Activated CD8-positive, alpha-beta T cell treated with anti-CD3 and anti-CD28 coated beads, Interleukin-2, amount 10 ng/mL, durations not matched to agents 7 days and 5 days (primary cell): ENCODE measurements at regions not wholly inside any gene's neighbourhood (a gene's known extent, or its start where the extent isn't known, plus 50 kb on each side); places are given as distances from the start of the nearest gene placed in this dataset.
"Not testable (repeated sequence)": the region's sequence is repeated elsewhere in the genome, so short reads cannot be mapped to it uniquely, and the experiment has no call there.

Source experiments
- ATAC-seq: fragments of 150-1000 bp; cut with Tn5 transposase; one replicate; pipeline ENCODE4 v1.10.0; 2021; ENCODE audit warnings: moderate library complexity
- CTCF ChIA-PET: fragments of 350-600 bp; sonication (Branson Sonifier 250); formaldehyde crosslinking; loops from one replicate; lab custom pipeline; 2021; ENCODE audit warnings: antibody characterized with exemption; lab: Charles Lee
- POLR2A ChIA-PET: fragments of 350-600 bp; sonication (Branson Sonifier 250); formaldehyde crosslinking; loops from one replicate; lab custom pipeline; 2021; ENCODE audit warnings: antibody characterized with exemption; lab: Charles Lee
- DNase-seq: peaks from one replicate; pipeline ENCODE4 v3.0.0-alpha.2; 2020
- H3K27ac Mint-ChIP-seq: one replicate; pipeline ENCODE4 v1.8.0; 2021; ENCODE audit warnings: mild to moderate bottlenecking, mixed read lengths
- H3K27me3 Mint-ChIP-seq: one replicate; pipeline ENCODE4 v1.8.0; 2021; ENCODE audit warnings: low read depth, mixed read lengths
- H3K36me3 Mint-ChIP-seq: one replicate; pipeline ENCODE4 v1.8.0; 2021; ENCODE audit warnings: low read depth, mixed read lengths
- H3K4me1 Mint-ChIP-seq: one replicate; pipeline ENCODE4 v1.8.0; 2021; ENCODE audit warnings: low read depth, mixed read lengths
- H3K4me3 Mint-ChIP-seq: one replicate; pipeline ENCODE4 v1.8.0; 2021; ENCODE audit warnings: mild to moderate bottlenecking, mixed read lengths
- H3K9me3 Mint-ChIP-seq: one replicate; pipeline ENCODE4 v1.8.0; 2022; ENCODE audit warnings: mixed read lengths; ENCODE audit not compliant: insufficient read depth

GRCh38 chr11:37259734-37260133 lies 661.7 kb upstream of the RAG2 start:
- Mint-ChIP-seq H3K4me1 (no peaks in the 10 kb centered on the region), H3K4me3 (no peak overlapping the region), H3K36me3 (no peaks in the 10 kb centered on the region), H3K9me3 (no peaks in the 10 kb centered on the region), H3K27ac (no peak overlapping the region), H3K27me3 (no peaks in the 10 kb centered on the region)
- CTCF ChIA-PET: no interaction called here
- POLR2A ChIA-PET: no interaction called here
- DNase-seq (no peak), ATAC-seq (no peak)

- POLR2A ChIA-PET: no interaction called here
- H3K4me3 Mint-ChIP-seq: no peak overlapping the region
- ATAC-seq (no peak), DNase-seq (no peak)
- CTCF ChIA-PET: no interaction called here
- no peaks in the 10 kb centered on the region for H3K36me3 Mint-ChIP-seq
- H3K27me3 Mint-ChIP-seq: no peaks in the 10 kb centered on the region
- H3K4me1 Mint-ChIP-seq: no peaks in the 10 kb centered on the region
- no peak overlapping the region for H3K27ac Mint-ChIP-seq
- H3K9me3 Mint-ChIP-seq: peaks cover 8% of the 10 kb centered on the region
Observed at GRCh38 chr11:37248145-37248544, 650.1 kb upstream of the RAG2 start.

GRCh38 chr11:37246092-37246491 lies 648.1 kb upstream of the RAG2 start:
- ATAC-seq, POLR2A ChIA-PET, H3K36me3 Mint-ChIP-seq, H3K27me3 Mint-ChIP-seq, H3K4me1 Mint-ChIP-seq, DNase-seq, CTCF ChIA-PET, H3K27ac Mint-ChIP-seq, H3K9me3 Mint-ChIP-seq, H3K4me3 Mint-ChIP-seq: not testable (repeated sequence)

- ATAC-seq (no peak), DNase-seq (no peak)
- CTCF ChIA-PET: no interaction called here
- no peaks in the 10 kb centered on the region for H3K27me3 Mint-ChIP-seq
- no peak overlapping the region for H3K27ac Mint-ChIP-seq
- no peaks in the 10 kb centered on the region for H3K4me1 Mint-ChIP-seq
- H3K4me3 Mint-ChIP-seq: no peak overlapping the region
- no peaks in the 10 kb centered on the region for H3K36me3 Mint-ChIP-seq
- H3K9me3 Mint-ChIP-seq: peaks cover 13% of the 10 kb centered on the region
- POLR2A ChIA-PET: no interaction called here
Observed at GRCh38 chr11:37230865-37231264, 632.8 kb upstream of the RAG2 start.

GRCh38 chr11:37223962-37224361 lies 625.9 kb upstream of the RAG2 start:
- ATAC-seq (no peak), DNase-seq (no peak)
- H3K4me3 Mint-ChIP-seq: no peak overlapping the region
- no peaks in the 10 kb centered on the region for H3K36me3 Mint-ChIP-seq
- no peaks in the 10 kb centered on the region for H3K4me1 Mint-ChIP-seq
- ChIA-PET CTCF (no interaction called here), POLR2A (no interaction called here)
- H3K27me3 Mint-ChIP-seq: no peaks in the 10 kb centered on the region
- no peak overlapping the region for H3K27ac Mint-ChIP-seq
- peaks cover 11% of the 10 kb centered on the region for H3K9me3 Mint-ChIP-seq

- H3K4me1 Mint-ChIP-seq: no peaks in the 10 kb centered on the region
- peaks cover 31% of the 10 kb centered on the region for H3K9me3 Mint-ChIP-seq
- no peak overlapping the region for H3K27ac Mint-ChIP-seq
- ATAC-seq: no peak
- H3K36me3 Mint-ChIP-seq: no peaks in the 10 kb centered on the region
- no peak overlapping the region for H3K4me3 Mint-ChIP-seq
- POLR2A ChIA-PET: no interaction called here
- H3K27me3 Mint-ChIP-seq: no peaks in the 10 kb centered on the region
- no peak for DNase-seq
- CTCF ChIA-PET: no interaction called here
Observed at GRCh38 chr11:37203006-37203405, 605.0 kb upstream of the RAG2 start.

- no peaks in the 10 kb centered on the region for H3K36me3 Mint-ChIP-seq
- no peak for ATAC-seq
- no peak overlapping the region for H3K27ac Mint-ChIP-seq
- H3K27me3 Mint-ChIP-seq: no peaks in the 10 kb centered on the region
- CTCF ChIA-PET: no interaction called here
- POLR2A ChIA-PET: no interaction called here
- DNase-seq: no peak
- peaks cover 15% of the 10 kb centered on the region for H3K9me3 Mint-ChIP-seq
- H3K4me1 Mint-ChIP-seq: no peaks in the 10 kb centered on the region
- no peak overlapping the region for H3K4me3 Mint-ChIP-seq
Observed at GRCh38 chr11:37199082-37199481, 601.0 kb upstream of the RAG2 start.

GRCh38 chr11:37184326-37184725 lies 586.3 kb upstream of the RAG2 start:
- ATAC-seq: no peak
- ChIA-PET POLR2A (no interaction called here), CTCF (no interaction called here)
- H3K36me3 Mint-ChIP-seq: no peaks in the 10 kb centered on the region
- H3K27ac Mint-ChIP-seq: no peak overlapping the region
- H3K4me3 Mint-ChIP-seq: no peak overlapping the region
- no peaks in the 10 kb centered on the region for H3K4me1 Mint-ChIP-seq
- no peak for DNase-seq
- no peaks in the 10 kb centered on the region for H3K27me3 Mint-ChIP-seq
- peaks cover 4% of the 10 kb centered on the region for H3K9me3 Mint-ChIP-seq

- DNase-seq (no peak), ATAC-seq (no peak)
- H3K27me3 Mint-ChIP-seq: no peaks in the 10 kb centered on the region
- no peaks in the 10 kb centered on the region for H3K36me3 Mint-ChIP-seq
- CTCF ChIA-PET: no interaction called here
- no peak overlapping the region for H3K4me3 Mint-ChIP-seq
- no peaks in the 10 kb centered on the region for H3K9me3 Mint-ChIP-seq
- no peaks in the 10 kb centered on the region for H3K4me1 Mint-ChIP-seq
- POLR2A ChIA-PET: no interaction called here
- no peak overlapping the region for H3K27ac Mint-ChIP-seq
Observed at GRCh38 chr11:37182031-37182430, 584.0 kb upstream of the RAG2 start.

GRCh38 chr11:37177721-37178120 lies 579.7 kb upstream of the RAG2 start:
- ATAC-seq (no peak), DNase-seq (no peak)
- ChIA-PET POLR2A (no interaction called here), CTCF (no interaction called here)
- no peak overlapping the region for H3K4me3 Mint-ChIP-seq
- no peaks in the 10 kb centered on the region for H3K36me3 Mint-ChIP-seq
- H3K9me3 Mint-ChIP-seq: no peaks in the 10 kb centered on the region
- H3K27ac Mint-ChIP-seq: no peak overlapping the region
- no peaks in the 10 kb centered on the region for H3K27me3 Mint-ChIP-seq
- H3K4me1 Mint-ChIP-seq: no peaks in the 10 kb centered on the region

- CTCF ChIA-PET: no interaction called here
- POLR2A ChIA-PET: no interaction called here
- Mint-ChIP-seq H3K27me3 (no peaks in the 10 kb centered on the region), H3K36me3 (no peaks in the 10 kb centered on the region), H3K27ac (no peak overlapping the region), H3K9me3 (peaks cover 7% of the 10 kb centered on the region), H3K4me1 (no peaks in the 10 kb centered on the region), H3K4me3 (no peak overlapping the region)
- DNase-seq (no peak), ATAC-seq (no peak)
Observed at GRCh38 chr11:37171451-37171850, 573.4 kb upstream of the RAG2 start.

- no peaks in the 10 kb centered on the region for H3K27me3 Mint-ChIP-seq
- ATAC-seq (no peak), DNase-seq (no peak)
- H3K27ac Mint-ChIP-seq: no peak overlapping the region
- CTCF ChIA-PET: no interaction called here
- H3K9me3 Mint-ChIP-seq: peaks cover 7% of the 10 kb centered on the region
- POLR2A ChIA-PET: no interaction called here
- no peak overlapping the region for H3K4me3 Mint-ChIP-seq
- no peaks in the 10 kb centered on the region for H3K4me1 Mint-ChIP-seq
- no peaks in the 10 kb centered on the region for H3K36me3 Mint-ChIP-seq
Observed at GRCh38 chr11:37170311-37170710, 572.3 kb upstream of the RAG2 start.

GRCh38 chr11:37145434-37145833 lies 547.4 kb upstream of the RAG2 start:
- POLR2A ChIA-PET, H3K4me3 Mint-ChIP-seq, H3K4me1 Mint-ChIP-seq: not testable (repeated sequence)

More at GRCh38 chr11:37145434-37145833, 547.4 kb upstream of the RAG2 start:
- peaks cover 18% of the 10 kb centered on the region for H3K9me3 Mint-ChIP-seq
- H3K27me3 Mint-ChIP-seq, ATAC-seq, DNase-seq, CTCF ChIA-PET, H3K36me3 Mint-ChIP-seq, H3K27ac Mint-ChIP-seq: not testable (repeated sequence)
